HepG2 (cell line): ENCODE measurements at regions not wholly inside any gene's neighbourhood (a gene's known extent, or its start where the extent isn't known, plus 50 kb on each side); places are given as distances from the start of the nearest gene placed in this dataset.

Experiments used
- NFE2L1 ChIP-seq: sonication (generic); formaldehyde crosslinking; IDR thresholded peaks from 2 replicates; pipeline ENCODE4 v1.4.0; 2020; ENCODE audit warnings: missing genetic modification reagents, mild to moderate bottlenecking, borderline replicate concordance
- PRPF4 ChIP-seq: fragments of 200-400 bp; formaldehyde crosslinking; IDR thresholded peaks from 2 replicates; pipeline ENCODE4 v1.6.1; 2016; ENCODE audit warnings: low read length, low read depth; ENCODE audit not compliant: poor library complexity, severe bottlenecking

DNA sequence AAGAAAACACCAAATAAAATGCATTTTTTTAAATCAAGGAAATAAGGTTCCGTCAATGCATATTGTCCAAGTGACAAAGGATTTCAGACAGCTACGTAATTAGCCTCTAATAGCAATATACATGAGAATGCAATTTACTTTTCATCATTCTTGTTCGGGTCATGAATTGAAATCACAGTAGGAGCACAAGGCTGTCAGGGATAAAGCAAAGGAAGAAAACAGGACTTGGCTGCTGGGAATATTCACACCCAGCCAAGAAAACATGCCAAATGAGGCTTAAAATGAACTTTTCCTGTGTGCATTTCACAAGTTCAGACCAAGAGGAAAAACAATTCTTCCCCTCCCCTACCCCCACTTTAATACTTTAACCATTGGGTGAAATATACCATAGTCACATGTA, 188.6 kb downstream of the CWF19L2 start:
- TF ChIP-seq NFE2L1 (CRISPR knock-in tag) (no peak), PRPF4 (no peak)
